NCI-H2227 (cell line): ENCODE measurements at regions not wholly inside any gene's neighbourhood (a gene's known extent, or its start where the extent isn't known, plus 50 kb on each side); places are given as distances from the start of the nearest gene placed in this dataset.

Experiments
- DNase-seq: peaks from one replicate; lab custom pipeline; 2025; ENCODE audit not compliant: unreplicated experiment; lab: John Stamatoyannopoulos, UW

- no peak for DNase-seq
Observed at GRCh38 chr10:111707076-111707475, 476.5 kb downstream of the GPAM start.

DNA sequence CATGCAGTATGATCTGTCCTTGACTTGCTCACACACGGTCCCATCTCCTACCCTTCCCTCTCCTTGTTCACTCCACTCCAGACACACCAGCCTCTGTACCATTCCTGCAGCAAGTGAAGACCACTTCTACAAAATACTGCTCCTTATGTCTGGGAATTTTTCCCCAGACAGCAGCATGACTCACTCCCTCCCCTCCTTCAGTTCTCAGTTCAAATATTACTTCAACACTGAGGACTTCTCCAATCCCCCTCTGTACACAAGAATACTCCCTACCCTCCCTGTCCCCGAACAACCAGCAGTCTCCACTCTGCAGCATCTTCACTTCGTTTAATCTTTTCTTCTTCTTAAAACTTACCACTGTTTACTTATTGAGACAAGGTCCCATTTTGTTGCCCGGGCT lies 474.0 kb downstream of the GPAM start:
- DNase-seq: no peak

DNA sequence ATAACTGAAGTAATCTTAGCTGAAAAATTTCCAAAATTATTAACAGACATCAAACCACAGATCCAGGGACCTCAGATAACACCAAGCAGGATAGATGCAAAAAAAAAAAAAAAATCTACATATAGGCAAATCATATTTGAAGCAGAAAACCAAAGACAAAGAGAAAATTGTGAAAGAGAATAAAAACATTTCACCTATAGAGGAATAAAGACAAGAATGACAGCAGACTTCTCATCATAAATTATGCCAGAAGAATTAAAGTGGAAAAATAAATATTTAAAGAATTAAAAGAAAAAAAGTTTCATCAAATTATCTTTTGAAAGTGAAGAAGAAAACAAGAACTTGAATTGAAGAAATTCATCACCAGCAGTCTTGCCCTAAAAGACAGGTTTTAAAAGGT lies 467.5 kb downstream of the GPAM start:
- DNase-seq: no peak

DNA sequence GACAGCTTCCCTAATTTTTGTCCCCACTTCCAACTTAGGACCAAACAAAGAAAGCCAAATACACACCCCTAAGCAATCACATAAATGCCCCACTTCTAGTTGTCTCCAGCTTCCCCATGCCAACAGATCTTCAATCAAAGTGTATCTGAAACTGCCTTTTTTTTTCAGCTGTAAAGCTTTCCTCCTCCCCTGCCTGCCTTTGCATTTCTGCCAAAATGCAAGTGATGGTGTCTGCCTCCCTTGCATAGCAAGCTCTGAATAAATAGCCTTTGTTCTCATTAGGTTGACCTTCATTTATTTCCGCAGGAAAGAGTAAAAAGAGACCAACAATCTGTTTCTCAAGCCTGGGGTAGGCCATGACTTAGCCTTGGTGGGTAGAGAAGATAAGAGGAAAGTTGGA lies 459.4 kb downstream of the GPAM start:
- DNase-seq: no peak

DNA sequence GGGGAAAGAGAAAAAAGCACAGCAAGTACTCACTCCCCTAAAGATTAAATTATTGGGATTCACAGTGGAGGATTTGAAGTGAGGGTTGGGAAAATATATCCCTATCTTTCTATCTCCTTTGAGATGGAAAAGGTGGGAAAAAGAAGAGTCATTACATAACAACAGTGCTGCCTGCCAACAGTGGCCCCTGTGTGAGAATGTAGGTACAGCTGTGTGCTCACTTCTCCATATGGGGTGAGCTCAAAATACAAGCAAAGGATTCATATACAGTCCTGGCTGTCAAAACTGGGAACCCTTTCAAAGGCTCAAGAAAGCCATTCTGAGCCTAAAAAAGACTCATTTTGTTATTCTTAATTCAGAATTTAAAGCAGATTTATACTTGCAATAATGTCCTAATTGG lies 458.5 kb downstream of the GPAM start:
- no peak for DNase-seq

GRCh38 chr10:111732166-111732785 lies 451.3 kb downstream of the GPAM start:
- no peak for DNase-seq

DNA sequence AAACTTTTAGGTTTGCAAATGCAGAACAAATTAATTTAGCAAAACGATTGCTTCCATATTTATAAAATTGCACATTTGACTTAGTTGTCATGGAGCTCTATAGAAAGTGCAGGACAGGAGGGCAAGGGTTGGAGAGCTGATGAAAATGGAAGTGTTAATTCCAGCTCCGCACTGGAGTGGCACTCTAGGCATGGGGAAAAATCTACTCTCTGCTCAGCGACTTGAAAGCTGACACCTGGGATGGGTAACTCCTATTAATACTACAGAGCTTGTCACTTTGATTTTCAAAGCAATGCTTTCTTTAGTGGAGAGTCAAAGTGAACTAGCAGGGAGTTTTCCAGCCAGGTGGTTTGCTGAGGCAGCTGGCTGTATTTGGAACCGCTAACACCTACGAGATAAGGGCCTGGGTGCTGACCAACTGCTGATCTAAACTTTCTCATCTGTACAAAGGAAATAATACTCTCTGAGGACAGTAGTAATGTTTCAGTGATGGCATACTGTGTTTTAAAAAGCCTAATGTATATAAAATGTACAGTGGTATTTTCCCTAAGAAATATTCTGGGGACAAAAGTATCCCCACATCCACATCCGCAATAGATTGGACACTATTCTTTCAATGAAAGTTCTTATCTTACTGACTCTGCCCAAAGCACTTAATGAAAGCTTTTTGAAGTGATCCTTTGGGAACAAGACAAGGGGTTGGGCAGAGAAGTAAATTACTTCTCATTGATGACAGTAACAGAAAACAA lies 444.3 kb downstream of the GPAM start:
- no peak for DNase-seq

DNA sequence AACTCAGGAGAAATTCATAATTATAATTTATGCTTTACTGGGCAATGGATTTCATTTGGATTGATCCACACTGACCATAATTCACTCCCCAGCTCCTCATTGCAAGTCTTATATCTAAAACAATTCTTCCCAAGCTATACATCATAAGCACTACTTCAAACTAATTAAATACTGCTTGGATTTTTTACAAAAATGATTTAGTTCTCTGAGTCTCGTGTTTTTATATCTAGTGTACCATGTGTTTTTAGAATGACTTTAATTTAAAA lies 443.8 kb downstream of the GPAM start:
- no peak for DNase-seq

- DNase-seq: no peak
Observed at GRCh38 chr10:111745982-111746381, 437.6 kb downstream of the GPAM start.

- no peak for DNase-seq
Observed at GRCh38 chr10:111747751-111748150, 435.8 kb downstream of the GPAM start.

GRCh38 chr10:111748184-111748583 lies 435.4 kb downstream of the GPAM start:
- DNase-seq: no peak

GRCh38 chr10:111750165-111750849 lies 433.3 kb downstream of the GPAM start:
- no peak for DNase-seq

GRCh38 chr10:111756217-111757061 lies 427.1 kb downstream of the GPAM start:
- DNase-seq: no peak

DNA sequence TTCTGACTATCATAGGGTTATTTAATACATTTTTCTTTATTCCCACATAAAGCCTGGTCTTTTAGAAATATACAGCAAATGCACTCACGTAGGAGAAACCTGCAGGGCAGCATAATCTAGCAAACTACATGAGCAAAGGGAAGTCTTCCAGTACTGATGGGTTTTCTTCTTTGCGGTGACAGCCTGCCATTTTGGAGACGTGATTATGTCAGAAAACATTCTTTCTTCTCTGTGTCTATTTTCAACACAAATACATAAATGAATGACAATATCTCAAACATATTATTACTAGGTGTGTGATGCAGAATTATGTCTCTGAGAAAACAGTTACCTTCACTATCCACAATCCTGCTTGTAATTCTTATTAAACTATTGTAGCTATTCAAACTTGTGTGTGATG lies 425.0 kb downstream of the GPAM start:
- DNase-seq: no peak

DNA sequence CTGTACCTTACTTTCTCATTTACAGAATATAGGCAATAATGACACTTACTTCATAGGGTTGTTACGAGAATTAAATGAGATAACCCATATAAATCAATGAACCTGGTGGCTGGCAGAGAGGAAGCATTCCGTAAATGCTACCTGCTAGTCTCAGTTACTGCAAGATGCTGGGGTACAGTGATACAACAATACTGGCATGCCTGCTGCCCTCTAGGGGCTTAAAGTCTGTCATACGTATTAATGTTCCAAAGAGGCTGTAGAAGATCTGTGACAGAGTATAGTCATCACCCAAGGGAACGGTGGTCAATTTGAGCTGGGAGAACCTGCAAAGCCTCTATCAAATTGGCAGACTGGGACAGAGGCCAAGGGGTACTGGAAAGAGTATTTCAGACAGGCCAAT lies 421.5 kb downstream of the GPAM start:
- no peak for DNase-seq

GRCh38 chr10:111765216-111765615 lies 418.3 kb downstream of the GPAM start:
- DNase-seq: no peak

DNA sequence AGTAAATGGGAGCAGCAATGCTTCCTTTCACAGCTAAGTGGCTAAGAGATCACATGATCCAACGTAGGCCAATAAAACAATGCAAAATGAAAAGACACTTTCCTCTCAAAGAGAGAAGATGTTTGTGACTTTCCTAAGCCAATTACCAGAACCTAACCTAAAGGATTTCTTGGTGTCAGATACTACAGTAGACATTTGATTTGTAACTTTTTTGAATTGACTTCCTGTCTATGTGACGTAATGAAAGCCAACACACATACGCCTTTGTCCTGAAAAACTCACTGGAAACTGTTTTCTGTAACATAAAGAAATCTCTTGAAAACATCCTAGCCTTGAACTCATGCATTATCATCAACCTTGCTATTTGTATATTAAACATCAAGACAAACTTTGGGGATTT lies 417.1 kb downstream of the GPAM start:
- DNase-seq: no peak

DNA sequence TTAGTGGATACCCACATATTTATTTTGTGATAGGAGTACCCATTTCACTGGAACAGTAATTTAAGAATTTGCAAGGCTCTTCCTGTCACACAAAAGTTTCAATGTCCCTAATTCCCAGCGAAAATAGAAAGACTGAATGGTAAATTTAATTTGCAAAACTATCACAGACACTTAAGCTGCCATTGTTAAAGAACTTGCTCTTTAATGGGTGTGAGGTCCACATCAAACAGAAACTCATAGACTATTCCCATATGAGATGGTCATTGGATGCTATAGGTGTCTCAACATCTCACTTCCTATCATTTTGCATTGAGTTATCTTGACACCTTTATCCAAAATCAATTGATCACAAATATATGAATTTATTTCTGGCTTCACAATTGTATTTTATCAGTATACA lies 415.9 kb downstream of the GPAM start:
- no peak for DNase-seq

- DNase-seq: no peak
Observed at GRCh38 chr10:111773950-111774349, 409.6 kb downstream of the GPAM start.

DNA sequence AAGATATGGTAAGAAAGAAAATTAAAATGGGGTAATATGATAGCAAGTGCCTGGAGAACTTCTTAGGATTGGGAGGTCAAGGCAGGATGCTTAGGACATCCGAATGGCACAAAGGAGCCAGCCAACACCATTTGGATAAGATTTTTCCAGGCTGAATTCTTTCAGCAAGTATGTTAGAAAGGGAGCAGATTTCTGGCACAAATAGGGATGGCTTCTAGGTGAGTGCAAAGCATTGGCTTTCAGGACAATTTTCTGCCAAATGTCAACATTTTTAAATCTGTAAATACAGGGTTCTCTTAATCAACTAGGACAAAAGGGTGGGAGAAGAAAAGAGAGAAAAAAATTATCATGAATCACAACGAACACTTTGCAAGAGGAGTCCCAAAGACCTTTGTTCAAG lies 409.1 kb downstream of the GPAM start:
- DNase-seq: no peak

- DNase-seq: no peak
Observed at GRCh38 chr10:111784436-111784835, 399.1 kb downstream of the GPAM start.
